Transverse colon (tissue), 4 donors: ENCODE measurements at regions not wholly inside any gene's neighbourhood (a gene's known extent, or its start where the extent isn't known, plus 50 kb on each side); places are given as distances from the start of the nearest gene placed in this dataset.

Experiments used
- DNase-seq: peaks from one replicate; pipeline ENCODE4 v3.0.0-alpha.2; 2019
- H3K27ac ChIP-seq, 4 donors: fragments of 200-600 bp; sonication (generic); 2 replicates each; pipeline ENCODE4 v1.5.1; 2016 to 2018; ENCODE audit warnings: inconsistent platforms in 4 of 4
- H3K27me3 ChIP-seq: fragments of 200-600 bp; sonication (generic); 2 replicates; pipeline ENCODE4 v1.5.1; 2017; ENCODE audit warnings: inconsistent platforms
- H3K36me3 ChIP-seq, 4 donors: fragments of 200-600 bp; sonication (generic); 2 replicates each; pipeline ENCODE4 v1.5.1; 2017 to 2019; ENCODE audit warnings: inconsistent platforms in 4 of 4
- H3K4me1 ChIP-seq, 4 donors: fragments of 200-600 bp; sonication (generic); 2 replicates each; pipeline ENCODE4 v1.5.1; 2017 to 2020; ENCODE audit warnings: inconsistent platforms in 4 of 4
- H3K4me3 ChIP-seq, 4 donors: fragments of 200-600 bp; sonication (generic); 1 replicate in 1 of 4; 2 replicates in 3 of 4; pipeline versions ENCODE4 v1.5.1 to v1.6.1; 2017 to 2019; ENCODE audit warnings: inconsistent platforms in 4 of 4
- H3K9me3 ChIP-seq, 2 donors: fragments of 200-600 bp; sonication (generic); 2 replicates each; pipeline ENCODE4 v1.5.1; 2017 to 2019; ENCODE audit warnings: inconsistent platforms in 2 of 2
- EP300 ChIP-seq: sonication (generic); formaldehyde crosslinking; IDR thresholded peaks from one replicate; pipeline ENCODE4 v1.6.1; 2017; ENCODE audit warnings: antibody characterized with exemption, low read depth
- POLR2A ChIP-seq: fragments of 450-650 bp; IDR thresholded peaks from one replicate; pipeline ENCODE4 v1.6.1; 2016; ENCODE audit warnings: antibody characterized with exemption, mild to moderate bottlenecking, moderate library complexity
- POLR2AphosphoS5 ChIP-seq, 3 donors: sonication (generic); formaldehyde crosslinking; IDR thresholded peaks; one replicate each; pipeline ENCODE4 v1.6.1; 2016; ENCODE audit warnings: antibody characterized with exemption in 3 of 3
- WGBS, 2 donors: methylation state at CpG; one replicate each; pipeline ENCODE4 v1.1.5; 2018; ENCODE audit warnings: low coverage in 1 of 2; 5-methylcytosine and 5-hydroxymethylcytosine counted together
- in situ Hi-C, 4 donors: fragments of 200-750 bp; cut with MboI; loops; one replicate each; pipeline versions ENCODE4 v1.15.0 to v1.15.1; 2017; ENCODE audit warnings: low sequenced_read_pairs in 3 of 4, low pct_ligation_motif_present in 1 of 4, low pct_unique_long_range_greater_than_20kb in 1 of 4
- intact Hi-C: fragments of 100-400 bp; cut with DNase I; formaldehyde crosslinking; loops from one replicate; pipeline ENCODE4 v1.15.1; 2023; ENCODE audit warnings: low total_unique reads
- TF ChIP-seq, protein P1 (sequence below), 5 experiments: fragments of 200-600 bp in 3 of 5; fragments of 450-650 bp in 2 of 5; sonication (generic) in 3 of 5; IDR thresholded peaks; 1 replicate in 2 of 5; 2 replicates in 3 of 5; pipeline ENCODE4 v1.5.1; 2016 to 2017; ENCODE audit warnings: antibody characterized with exemption in 5 of 5, inconsistent platforms in 3 of 5, mild to moderate bottlenecking in 2 of 5, moderate library complexity in 1 of 5

DNA sequence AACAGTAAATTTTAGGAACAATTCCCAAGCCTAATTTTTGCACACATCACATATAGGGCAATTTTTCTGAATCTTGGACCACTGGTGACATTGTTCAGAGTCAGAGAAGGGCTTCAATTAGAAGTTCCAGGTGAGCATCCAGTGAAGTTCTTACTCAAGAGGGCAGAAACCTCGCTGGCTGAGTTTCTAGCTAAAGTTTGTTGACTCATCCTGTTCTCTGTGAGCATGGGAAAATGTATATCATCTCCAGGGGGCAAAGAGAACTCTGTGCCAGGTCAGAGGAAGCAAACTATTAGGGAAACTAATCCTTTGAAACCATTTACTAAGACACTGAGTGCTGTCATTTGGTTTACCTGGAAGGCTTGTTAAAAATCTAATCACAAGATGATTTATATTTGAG is 695.6 kb upstream of the IGFBP3 start:
- WGBS, 2 donors: 71 to 75% methylated on average over 1 of the region's 1 CpG
- in situ Hi-C loops: no loop called here

GRCh38 chr7:46613551-46613950 is 692.5 kb upstream of the IGFBP3 start:
- no peak for DNase-seq
- no peak overlapping the region for H3K27ac ChIP-seq
- H3K4me3 ChIP-seq: no peak overlapping the region
- in situ Hi-C loops (no loop called here), intact Hi-C loops (no loop called here)
- TF ChIP-seq POLR2A (no peak), EP300 (no peak)
- TF ChIP-seq, protein P1, sequence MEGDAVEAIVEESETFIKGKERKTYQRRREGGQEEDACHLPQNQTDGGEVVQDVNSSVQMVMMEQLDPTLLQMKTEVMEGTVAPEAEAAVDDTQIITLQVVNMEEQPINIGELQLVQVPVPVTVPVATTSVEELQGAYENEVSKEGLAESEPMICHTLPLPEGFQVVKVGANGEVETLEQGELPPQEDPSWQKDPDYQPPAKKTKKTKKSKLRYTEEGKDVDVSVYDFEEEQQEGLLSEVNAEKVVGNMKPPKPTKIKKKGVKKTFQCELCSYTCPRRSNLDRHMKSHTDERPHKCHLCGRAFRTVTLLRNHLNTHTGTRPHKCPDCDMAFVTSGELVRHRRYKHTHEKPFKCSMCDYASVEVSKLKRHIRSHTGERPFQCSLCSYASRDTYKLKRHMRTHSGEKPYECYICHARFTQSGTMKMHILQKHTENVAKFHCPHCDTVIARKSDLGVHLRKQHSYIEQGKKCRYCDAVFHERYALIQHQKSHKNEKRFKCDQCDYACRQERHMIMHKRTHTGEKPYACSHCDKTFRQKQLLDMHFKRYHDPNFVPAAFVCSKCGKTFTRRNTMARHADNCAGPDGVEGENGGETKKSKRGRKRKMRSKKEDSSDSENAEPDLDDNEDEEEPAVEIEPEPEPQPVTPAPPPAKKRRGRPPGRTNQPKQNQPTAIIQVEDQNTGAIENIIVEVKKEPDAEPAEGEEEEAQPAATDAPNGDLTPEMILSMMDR (IDR thresholded peaks at IDR 0.05): no peak
- no peaks in the 10 kb centered on the region for H3K4me1 ChIP-seq
- H3K9me3 ChIP-seq: no peaks in the 10 kb centered on the region
- no peaks in the 10 kb centered on the region for H3K27me3 ChIP-seq
- no peaks in the 10 kb centered on the region for H3K36me3 ChIP-seq
- 33 to 39% methylated on average over 1 of the region's 1 CpG for WGBS, 2 donors

More for the DNA sequence above, 695.6 kb upstream of the IGFBP3 start:
- intact Hi-C loops: no loop called here
- H3K4me1 ChIP-seq: no peaks in the 10 kb centered on the region
- TF ChIP-seq POLR2A (no peak), POLR2AphosphoS5 (IDR thresholded peaks at IDR 0.05) (no peak), EP300 (no peak)
- TF ChIP-seq, protein P1 (IDR thresholded peaks at IDR 0.05): no peak
- no peaks in the 10 kb centered on the region for H3K36me3 ChIP-seq
- no peak overlapping the region for H3K27ac ChIP-seq
- H3K27me3 ChIP-seq: no peaks in the 10 kb centered on the region
- DNase-seq: no peak
- no peaks in the 10 kb centered on the region for H3K9me3 ChIP-seq
- H3K4me3 ChIP-seq: no peak overlapping the region

GRCh38 chr7:46613116-46613515 is 692.0 kb upstream of the IGFBP3 start:
- TF ChIP-seq, protein P1 (IDR thresholded peaks at IDR 0.05): no peak
- TF ChIP-seq POLR2A (no peak), POLR2AphosphoS5 (IDR thresholded peaks at IDR 0.05) (no peak), EP300 (no peak)
- Histone ChIP-seq H3K9me3 (no peaks in the 10 kb centered on the region), H3K4me1 (no peaks in the 10 kb centered on the region), H3K27me3 (no peaks in the 10 kb centered on the region), H3K4me3 (no peak overlapping the region), H3K36me3 (no peaks in the 10 kb centered on the region), H3K27ac (no peak overlapping the region)
- in situ Hi-C loops (no loop called here), intact Hi-C loops (no loop called here)
- WGBS, 2 donors: 65 to 71% methylated on average over 3 to 5 of the region's 5 CpGs
- DNase-seq: no peak

- in situ Hi-C loops (no loop called here), intact Hi-C loops (no loop called here)
- Histone ChIP-seq H3K4me3 (no peak overlapping the region), H3K9me3 (no peaks in the 10 kb centered on the region), H3K36me3 (no peaks in the 10 kb centered on the region), H3K27me3 (no peaks in the 10 kb centered on the region), H3K4me1 (no peaks in the 10 kb centered on the region), H3K27ac (no peak overlapping the region)
- WGBS, 2 donors: 81 to 88% methylated on average over 2 of the region's 2 CpGs
- TF ChIP-seq POLR2A: no peak
- TF ChIP-seq, protein P1 (IDR thresholded peaks at IDR 0.05): no peak
- TF ChIP-seq POLR2AphosphoS5 (IDR thresholded peaks at IDR 0.05): no peak
- TF ChIP-seq EP300: no peak
- no peak for DNase-seq
Observed at GRCh38 chr7:46611508-46611907, 690.4 kb upstream of the IGFBP3 start.
